ENCODE measurements at regions not wholly inside any gene's neighbourhood (a gene's known extent, or its start where the extent isn't known, plus 50 kb on each side); places are given as distances from the start of the nearest gene placed in this dataset.

DNA sequence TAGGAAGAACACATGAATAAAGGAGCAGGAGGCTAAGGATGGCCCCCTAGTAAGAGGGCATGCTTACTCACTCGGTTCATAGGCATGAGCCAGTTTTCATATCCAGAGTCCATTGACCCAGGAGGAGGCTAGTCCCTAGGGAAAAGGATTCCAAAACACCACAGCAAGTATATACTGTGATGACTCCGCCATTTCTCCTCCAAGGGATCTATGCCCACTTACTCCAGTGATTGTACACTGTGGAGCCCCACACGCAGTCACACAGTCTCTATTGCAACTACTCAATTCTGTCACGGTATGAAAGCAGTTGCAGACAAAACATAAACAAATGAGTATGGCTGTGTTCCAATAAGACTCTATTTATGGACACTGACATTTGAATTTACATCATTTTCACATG, 117.7 kb upstream of the ALDH1B1 start:
- TF ChIP-seq, protein P1, sequence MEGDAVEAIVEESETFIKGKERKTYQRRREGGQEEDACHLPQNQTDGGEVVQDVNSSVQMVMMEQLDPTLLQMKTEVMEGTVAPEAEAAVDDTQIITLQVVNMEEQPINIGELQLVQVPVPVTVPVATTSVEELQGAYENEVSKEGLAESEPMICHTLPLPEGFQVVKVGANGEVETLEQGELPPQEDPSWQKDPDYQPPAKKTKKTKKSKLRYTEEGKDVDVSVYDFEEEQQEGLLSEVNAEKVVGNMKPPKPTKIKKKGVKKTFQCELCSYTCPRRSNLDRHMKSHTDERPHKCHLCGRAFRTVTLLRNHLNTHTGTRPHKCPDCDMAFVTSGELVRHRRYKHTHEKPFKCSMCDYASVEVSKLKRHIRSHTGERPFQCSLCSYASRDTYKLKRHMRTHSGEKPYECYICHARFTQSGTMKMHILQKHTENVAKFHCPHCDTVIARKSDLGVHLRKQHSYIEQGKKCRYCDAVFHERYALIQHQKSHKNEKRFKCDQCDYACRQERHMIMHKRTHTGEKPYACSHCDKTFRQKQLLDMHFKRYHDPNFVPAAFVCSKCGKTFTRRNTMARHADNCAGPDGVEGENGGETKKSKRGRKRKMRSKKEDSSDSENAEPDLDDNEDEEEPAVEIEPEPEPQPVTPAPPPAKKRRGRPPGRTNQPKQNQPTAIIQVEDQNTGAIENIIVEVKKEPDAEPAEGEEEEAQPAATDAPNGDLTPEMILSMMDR (IDR thresholded peaks at IDR 0.05): no peak
- no peak for TF ChIP-seq POLR2A (IDR thresholded peaks at IDR 0.05)

Data from body of pancreas (tissue), 4 donors.